Vagina (tissue), 2 donors: ENCODE measurements at regions not wholly inside any gene's neighbourhood (a gene's known extent, or its start where the extent isn't known, plus 50 kb on each side); places are given as distances from the start of the nearest gene placed in this dataset.

Experiments used
- CTCF ChIP-seq, 3 experiments: fragments of 450-650 bp in 2 of 3; fragments of 200-600 bp in 1 of 3; sonication (generic) in 1 of 3; IDR thresholded peaks; one replicate each; pipeline ENCODE4 v1.5.1; 2017 to 2019; ENCODE audit warnings: antibody characterized with exemption in 3 of 3, mild to moderate bottlenecking in 2 of 3, moderate library complexity in 2 of 3
- POLR2A ChIP-seq, 2 donors: fragments of 450-650 bp; IDR thresholded peaks; one replicate each; pipeline ENCODE4 v1.6.1; 2017; ENCODE audit warnings: antibody characterized with exemption in 2 of 2, mild to moderate bottlenecking in 2 of 2, moderate library complexity in 2 of 2

- TF ChIP-seq CTCF (IDR thresholded peaks at IDR 0.05) (no peak), POLR2A (IDR thresholded peaks at IDR 0.05) (no peak)
Measured at GRCh38 chr3:79910337-79910736, 142.5 kb upstream of the ROBO1 start.
